ENCODE measurements at regions not wholly inside any gene's neighbourhood (a gene's known extent, or its start where the extent isn't known, plus 50 kb on each side); places are given as distances from the start of the nearest gene placed in this dataset.

DNA sequence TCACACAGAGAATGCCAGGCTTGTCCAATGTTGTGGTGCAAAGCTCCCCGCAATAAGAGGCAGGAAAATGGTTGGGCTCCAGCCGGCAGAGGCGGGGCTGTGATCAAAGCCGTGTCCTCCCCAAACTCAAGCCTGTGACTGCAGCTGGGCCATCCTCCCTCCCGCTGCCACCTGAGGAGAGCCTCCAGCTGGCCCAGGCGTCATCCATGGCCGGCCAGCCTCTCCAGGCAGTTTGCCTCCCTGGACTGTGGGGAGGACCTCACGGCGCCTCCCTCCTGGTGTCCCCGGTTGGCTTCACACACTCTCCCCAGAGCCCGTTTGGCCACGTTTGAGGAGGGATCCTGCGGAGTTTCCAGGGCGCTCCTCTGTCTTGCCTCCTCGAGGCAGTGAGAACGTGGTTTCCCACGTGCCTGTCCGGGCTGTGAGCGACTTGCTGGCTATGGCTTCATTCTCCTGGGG is 134.1 kb downstream of the IRF8 start:
- intact Hi-C loops (cut with DNase I) = no loop called here
- no peak for ATAC-seq
- no peak for DNase-seq (ENCODE audit: missing footprints)

DNA sequence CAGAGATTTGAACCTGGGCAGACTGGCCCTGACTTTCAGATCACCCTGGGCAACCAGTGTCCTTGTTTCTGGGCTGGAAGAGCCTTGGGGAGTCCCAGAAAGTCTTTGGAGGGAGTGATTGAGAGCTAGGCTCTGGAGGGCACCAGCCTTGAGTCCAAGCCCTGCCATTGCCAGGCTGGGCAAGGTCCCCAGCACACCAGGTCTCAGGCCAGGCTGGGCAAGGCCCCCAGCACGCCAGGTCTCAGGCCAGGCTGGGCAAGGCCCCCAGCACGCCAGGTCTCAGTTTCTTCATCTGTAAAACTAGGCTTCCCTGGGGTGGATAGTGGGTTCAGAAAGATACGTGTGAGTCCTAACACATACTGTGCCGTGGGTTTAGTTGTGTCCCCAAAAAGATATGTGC is 135.0 kb downstream of the IRF8 start:
- DNase-seq (ENCODE audit: missing footprints) = no peak

DNA sequence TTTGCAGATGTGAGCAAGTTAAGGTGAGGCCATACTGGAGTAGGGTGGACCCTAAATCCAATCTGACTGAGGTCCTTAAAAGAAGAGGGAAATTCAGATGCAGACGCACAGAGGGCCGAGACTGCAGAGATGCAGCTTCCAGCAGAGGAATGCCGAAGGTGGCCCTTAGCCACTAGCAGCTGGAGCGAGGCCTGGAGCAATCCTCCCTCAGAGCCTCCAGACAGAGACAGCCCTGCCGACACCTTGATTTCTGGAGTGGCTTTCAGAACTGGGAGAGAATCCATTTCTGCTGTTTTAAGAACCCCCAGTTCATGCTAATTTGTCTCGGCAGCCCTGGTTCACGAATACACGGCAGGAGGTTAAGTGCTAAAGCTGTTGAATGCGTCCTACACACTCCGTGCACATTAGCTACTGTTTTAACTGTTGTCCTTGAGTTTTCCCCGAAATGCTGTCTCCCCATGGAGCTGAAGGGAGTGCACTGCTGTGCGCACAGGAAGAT is 135.5 kb downstream of the IRF8 start:
- no peak for DNase-seq (ENCODE audit: missing footprints)
- intact Hi-C loops (cut with DNase I) = no loop called here
- no peak for ATAC-seq

More for the DNA sequence above, 135.0 kb downstream of the IRF8 start:
- ATAC-seq = no peak
- intact Hi-C loops (cut with DNase I) = no loop called here

DNA sequence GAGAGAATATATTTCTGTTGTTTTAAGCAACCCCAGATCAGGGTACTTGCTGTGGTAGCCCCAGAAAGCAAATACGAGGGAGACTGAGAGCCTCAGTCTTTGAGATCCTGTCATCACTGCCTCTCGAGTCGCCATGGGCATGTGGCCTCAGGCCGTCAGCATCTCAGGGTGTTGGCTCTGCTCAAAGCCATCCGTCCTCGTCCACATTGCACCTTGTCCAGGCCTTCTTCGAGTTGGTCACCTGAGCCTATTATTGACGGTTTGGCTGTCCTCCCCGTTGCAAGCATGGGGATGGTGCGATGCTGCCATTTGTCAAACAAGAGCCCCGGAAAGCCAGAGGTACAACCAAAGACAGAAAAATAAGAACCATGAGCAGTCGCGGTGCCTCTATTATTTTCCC is 136.9 kb downstream of the IRF8 start:
- intact Hi-C loops (cut with DNase I) = no loop called here
- ATAC-seq (no peak), DNase-seq (ENCODE audit: missing footprints) (no peak)

DNA sequence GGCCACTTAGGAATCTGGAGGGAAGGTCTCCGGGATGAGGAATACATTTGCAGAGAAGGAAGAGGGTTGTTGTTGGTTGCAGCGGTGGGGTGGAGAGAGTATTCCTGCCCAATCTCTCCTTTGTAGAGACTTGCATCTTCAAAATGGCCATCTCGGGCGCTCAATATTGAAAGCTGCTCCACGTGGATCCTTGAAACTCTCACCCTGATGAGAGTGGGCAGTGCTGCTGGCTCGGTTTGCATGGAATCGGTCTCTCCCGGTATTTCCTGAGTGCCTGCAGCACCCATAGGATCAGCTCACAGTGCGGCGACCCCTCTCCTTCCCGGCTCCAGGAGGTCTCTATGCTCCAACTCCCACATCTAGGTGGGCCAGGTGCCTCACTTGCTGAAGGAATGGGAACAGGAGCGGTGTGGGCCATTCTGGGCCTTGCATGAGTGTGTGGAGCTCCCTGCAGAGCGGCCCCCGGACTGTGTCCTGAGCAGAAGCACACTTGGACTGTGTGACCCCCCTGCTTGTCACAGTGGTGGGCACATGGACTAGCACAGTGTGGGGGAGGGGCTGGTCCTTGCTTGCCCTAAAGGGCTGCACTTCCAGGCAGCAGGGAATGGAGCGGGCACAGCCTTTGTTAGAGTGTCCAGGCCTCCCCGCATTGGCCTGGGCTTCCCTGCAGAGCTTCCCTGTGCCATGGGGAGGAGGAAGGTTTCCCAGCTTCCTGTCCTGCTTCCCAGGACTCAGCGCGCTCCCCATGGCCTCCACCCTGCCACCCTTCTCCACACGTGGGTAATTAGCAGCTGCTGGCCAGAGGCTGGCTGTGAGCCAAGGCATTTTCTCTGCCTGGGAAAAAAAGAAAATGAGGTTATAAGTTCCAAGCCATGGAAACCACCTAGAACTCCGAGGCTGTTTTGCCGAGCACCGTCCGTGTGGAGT is 139.3 kb downstream of the IRF8 start:
- ATAC-seq = peak; percentile 28
- intact Hi-C loops (cut with DNase I) = no loop called here
- no peak for DNase-seq (ENCODE audit: missing footprints)

DNA sequence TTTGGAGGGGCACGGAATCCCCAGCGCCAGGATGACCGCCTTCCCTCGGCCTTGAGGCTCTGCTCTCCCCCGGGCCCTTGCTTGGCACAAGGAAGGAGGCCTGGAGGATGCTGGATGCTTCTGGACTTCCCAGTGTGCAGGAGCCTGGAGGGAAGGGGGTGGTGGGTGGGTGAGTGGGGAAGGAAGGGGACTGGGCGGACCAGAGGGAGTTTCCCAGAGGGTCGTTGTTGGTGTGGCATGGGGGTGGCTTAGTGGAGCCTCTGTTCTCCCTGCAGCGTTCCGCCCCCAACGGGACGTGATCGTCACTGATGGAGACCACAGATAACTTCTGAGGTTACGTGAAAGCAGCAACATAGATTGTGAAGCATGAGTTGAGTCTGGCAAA is 140.0 kb downstream of the IRF8 start:
- DNase-seq (ENCODE audit: missing footprints) = no peak
- no peak for ATAC-seq
- intact Hi-C loops (cut with DNase I) = no loop called here

DNA sequence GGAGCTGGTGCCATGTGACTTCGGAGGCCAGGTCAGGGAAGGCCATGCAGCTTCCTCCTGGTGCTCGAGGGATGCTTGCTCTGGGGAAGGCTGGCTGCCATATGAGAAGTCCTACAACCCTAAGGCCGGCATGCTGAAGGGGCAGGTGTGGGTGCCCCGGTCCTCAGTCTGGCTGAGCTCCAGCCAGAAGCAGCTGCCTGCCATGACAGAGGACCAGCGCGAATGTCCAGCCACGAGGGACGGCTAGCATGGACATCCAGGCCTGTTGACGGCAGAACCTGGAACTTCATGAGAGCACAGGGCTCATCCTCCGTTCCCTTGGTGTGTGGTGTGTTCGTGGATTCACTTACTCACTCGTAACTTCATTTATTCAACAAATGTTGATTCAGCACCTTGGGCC is 140.6 kb downstream of the IRF8 start:
- DNase-seq (ENCODE audit: missing footprints) (no peak), ATAC-seq (no peak)
- intact Hi-C loops (cut with DNase I) = no loop called here

DNA sequence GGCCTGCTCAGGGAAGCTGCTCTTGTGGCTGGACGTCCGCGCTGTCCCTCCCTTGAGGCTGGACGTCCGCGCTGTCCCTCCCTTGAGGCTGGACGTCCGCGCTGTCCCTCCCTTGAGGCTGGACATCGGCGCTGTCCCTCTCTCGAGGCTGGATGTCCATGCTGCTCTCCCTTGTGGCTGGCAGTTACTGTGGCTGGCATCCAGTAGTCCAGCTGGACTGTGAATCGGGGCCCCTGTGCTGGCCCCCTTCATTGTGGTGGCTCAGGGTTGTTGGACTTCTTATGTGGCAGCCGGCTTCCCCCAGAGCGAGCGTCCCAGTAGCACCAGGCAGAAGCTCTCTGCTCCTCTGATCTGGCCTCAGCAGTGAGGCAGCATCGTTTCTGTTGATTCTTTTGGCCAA is 141.5 kb downstream of the IRF8 start:
- ATAC-seq = no peak
- intact Hi-C loops (cut with DNase I) = no loop called here
- DNase-seq (ENCODE audit: missing footprints) = no peak

DNA sequence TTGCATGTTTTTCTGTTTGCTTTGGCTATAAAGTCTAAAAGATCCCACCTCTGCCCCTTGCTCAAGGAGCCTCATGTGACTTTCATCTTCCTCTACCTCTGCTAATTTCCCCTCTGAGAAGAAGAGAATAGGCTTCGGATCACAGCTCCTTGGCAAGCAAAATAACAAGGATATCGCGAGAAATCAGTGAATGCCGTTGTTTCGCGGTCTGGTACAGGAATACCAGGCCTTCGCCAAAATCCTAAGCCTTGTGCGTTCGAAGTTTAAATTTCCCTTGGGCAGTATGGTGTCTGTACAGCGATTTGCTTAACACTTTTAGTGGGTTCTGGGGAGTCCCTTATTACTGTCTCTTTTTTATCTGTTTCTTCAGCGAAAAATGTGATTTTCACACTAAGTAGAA is 142.3 kb downstream of the IRF8 start:
- no peak for DNase-seq (ENCODE audit: missing footprints)
- intact Hi-C loops (cut with DNase I) = no loop called here
- no peak for ATAC-seq

DNA sequence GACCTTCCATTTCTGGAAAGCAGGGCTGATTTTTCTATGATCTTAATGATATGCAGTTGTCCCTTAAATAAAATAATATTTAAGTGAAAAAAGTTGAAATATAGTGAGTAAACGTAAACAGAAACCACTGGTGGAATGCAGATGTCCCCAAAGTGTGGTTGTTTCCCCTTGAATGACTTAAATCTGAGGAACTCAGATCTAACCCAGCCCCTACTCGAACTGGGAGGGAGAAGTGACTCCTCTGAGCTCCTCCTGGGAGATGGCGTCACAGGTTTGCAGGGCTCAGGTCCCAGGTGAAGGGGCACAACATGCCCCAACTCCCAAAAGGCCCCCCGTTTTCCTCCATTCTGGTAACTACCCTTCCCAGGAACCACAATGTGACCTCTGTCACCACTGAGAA is 142.8 kb downstream of the IRF8 start:
- intact Hi-C loops (cut with DNase I) = no loop called here
- ATAC-seq (no peak), DNase-seq (ENCODE audit: missing footprints) (no peak)

DNA sequence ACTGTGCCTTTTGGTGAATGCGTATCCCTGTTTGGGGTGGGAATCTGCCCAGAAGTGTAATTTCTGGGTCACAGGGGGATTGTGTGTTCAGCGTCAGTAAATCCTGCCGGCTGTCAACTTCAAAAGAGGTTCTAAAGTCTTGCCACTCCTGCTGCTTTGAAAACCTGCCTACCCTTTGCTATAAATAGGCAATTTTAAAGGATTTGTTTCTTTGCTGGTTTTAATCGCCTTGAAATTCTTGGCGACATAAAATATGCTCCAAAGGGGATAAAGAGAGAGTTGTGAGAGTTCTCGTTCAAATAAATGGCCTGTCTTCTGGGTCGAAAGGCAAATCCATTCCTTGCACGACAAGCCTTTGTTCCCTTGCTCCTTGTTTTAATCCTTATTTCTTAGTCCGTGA is 143.4 kb downstream of the IRF8 start:
- intact Hi-C loops (cut with DNase I) = no loop called here
- DNase-seq (ENCODE audit: missing footprints) (no peak), ATAC-seq (no peak)

DNA sequence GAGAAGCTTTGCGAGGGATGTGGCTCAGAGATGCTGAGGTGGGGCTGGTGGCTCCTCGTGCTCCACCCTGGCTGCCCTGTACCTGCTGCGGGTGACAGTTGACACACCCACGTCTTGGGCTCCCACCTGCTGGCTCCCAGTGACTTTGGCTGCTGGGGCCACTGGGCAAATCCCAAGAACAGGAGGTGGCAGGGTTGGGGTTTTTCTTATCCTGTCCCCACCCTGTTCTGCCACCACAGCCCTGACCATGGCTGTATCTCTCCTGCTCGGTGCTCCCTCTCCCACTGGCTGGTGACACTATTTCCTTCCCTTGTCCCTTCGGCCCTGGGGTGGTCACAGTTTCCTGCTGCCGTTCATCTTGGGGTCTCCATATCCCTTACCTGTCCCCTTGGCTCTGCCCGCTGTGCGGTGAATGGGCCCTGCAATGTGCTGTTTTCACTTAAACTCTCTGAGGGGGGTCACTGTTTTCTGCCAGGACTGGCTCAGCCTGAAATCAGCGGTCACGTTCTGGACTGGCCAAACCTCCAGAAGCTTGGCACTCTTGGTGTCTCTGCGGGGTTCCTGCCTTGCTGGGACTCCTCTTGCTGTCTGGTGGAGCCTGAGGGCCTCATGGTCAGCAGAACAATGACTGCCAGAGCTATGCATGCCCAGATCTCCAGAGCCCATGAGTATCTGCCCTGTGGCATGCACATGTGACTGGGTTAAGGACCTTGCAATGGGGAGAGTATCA is 144.2 kb downstream of the IRF8 start:
- no peak for ATAC-seq
- intact Hi-C loops (cut with DNase I) = no loop called here
- DNase-seq (ENCODE audit: missing footprints) = no peak

DNA sequence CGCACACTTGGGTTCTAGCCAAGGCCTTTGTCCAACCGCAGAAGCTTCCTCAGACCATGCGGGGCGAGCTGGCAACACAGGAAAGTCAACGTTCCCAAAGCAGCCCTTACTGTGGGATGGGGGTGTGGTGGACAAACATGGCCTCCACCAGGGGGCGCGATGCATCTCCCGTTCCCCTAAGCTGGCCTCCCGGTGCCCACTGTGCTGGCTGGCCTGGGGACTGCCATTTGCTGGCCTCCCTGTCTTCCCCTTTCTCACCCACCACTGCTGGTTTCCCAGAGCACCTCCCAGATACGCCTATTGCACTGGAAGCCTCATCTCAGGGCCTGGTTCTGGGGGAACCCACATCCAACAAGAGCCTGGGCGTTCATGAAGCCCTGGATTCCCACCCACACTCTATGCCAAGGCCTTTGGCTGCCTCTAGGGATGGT is 145.3 kb downstream of the IRF8 start:
- DNase-seq (ENCODE audit: missing footprints) = no peak
- ATAC-seq = peak; percentile 29
- intact Hi-C loops (cut with DNase I) = no loop called here

DNA sequence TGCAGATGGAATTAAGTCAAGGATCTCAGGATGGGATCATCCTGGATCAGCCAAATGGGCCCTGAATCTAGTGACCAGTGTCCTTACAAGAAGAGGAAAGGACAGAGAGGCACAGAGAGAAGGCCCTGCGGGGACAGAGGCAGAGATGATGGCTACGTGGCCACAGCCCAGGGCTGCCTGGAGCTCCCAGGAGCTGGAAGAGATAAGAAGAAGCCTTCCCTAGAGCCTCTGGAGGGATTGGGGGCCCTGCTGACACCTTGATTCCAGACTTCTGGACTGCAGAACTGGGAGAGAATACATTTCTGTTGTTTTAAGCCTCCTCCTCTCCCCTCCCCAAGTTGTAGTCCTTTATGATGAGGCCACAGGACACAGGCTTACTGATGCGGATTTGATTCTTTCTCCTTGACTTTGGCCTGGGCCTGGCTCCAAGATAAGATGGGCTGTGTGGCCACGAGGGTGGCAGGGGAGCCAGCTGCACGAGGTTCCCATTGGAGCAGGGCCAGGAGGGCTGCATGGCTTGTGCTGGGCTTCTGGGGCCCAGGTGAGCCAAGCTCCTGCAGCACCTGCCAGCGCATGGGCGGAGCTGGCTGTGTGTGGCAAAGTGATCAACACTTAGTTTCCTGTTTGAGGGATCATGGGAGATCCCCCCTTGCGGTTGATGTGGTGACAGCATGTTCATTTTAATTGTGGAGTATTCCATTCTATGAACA is 146.1 kb downstream of the IRF8 start:
- intact Hi-C loops (cut with DNase I) = no loop called here
- no peak for DNase-seq (ENCODE audit: missing footprints)
- no peak for ATAC-seq

DNA sequence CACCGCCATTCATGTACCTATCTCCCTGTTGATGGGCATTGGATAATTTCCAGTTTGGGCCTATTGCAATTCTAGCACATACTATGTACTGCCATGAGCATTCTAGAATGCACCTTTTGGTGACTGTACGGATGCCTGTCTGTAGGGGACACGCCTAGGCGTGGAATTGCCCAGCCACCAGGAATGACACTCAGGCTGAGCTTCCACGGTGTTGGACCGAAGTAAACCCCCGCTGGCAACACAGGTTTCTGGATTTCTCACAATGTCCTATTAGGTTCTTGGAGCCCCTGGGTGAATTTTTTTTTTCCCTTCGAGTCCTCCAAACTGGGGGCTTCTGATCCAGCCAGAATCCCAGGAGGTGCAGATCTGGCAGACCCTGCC is 146.6 kb downstream of the IRF8 start:
- intact Hi-C loops (cut with DNase I) = no loop called here
- DNase-seq (ENCODE audit: missing footprints) = no peak
- no peak for ATAC-seq

DNA sequence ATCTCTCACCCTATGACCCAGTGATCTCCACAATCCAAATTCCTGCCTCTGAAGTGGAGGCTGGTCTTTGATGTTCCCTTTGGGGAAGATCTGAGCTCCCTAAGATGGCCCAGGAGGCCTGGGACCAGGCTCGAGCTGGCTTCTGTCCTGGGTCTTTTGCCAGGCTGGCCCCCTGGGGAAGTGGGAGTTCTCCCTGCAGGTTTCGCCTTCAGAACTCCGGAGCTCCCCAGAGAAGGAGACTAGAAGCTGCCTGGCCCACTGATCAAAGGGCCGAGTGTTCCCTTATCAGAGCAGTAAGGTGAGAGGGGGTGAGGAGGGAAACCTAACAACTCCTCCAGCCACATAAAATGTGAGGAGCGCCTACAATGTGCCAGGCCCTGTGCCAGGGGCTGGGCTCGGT is 147.1 kb downstream of the IRF8 start:
- no peak for DNase-seq (ENCODE audit: missing footprints)
- intact Hi-C loops (cut with DNase I) = no loop called here
- no peak for ATAC-seq

DNA sequence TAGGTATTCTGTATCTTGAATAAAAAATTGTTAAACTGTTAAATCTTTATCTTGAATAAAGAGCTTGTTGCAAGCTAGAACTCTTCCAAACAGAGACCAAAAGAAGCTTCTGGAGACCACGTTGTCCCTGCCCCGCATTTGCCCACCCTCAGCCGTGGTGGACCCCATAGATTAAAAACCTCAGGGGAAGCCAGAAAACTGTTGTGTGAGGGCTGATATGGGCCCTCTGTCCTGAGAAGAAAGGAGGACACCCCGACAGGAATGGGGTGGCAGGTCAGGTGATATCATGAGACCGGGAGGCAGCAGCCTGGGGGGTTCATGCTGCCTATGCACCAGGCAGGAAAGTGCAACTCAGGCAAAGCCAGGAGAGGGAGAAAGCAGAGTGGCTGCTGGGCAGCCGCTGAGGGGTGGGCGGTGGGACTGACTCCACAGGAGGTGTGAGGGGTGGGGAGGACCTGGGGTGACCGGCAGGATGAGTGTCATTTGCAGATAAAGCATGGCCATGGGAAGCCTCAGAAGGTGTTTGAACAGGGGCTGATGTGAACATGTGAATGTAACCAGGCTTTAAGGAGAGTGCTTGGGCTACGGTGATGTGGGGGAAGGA is 147.8 kb downstream of the IRF8 start:
- no peak for DNase-seq (ENCODE audit: missing footprints)

DNA sequence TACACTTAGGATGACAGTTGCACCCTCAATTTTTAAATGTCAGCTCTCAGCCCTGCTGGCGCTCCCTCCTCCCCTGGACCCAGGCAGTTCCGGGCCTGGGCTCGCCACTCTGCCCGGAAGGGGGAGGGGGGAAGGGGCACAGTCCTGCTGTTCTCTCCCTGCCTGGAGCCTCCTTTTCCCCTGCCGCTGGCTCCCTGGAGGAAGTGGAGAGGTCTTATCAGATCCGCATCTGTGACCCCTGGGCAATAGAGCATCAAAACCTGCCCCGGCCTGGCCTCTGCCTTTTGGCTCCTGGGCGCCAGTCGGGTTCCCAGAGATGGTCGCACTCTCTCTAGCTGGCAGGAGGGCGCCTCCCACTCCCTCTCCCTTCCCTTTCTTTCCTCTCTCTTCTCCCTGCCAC is 149.3 kb downstream of the IRF8 start:
- ATAC-seq (no peak), DNase-seq (ENCODE audit: missing footprints) (no peak)
- intact Hi-C loops (cut with DNase I) = no loop called here

More for the DNA sequence above, 147.8 kb downstream of the IRF8 start:
- no peak for ATAC-seq
- intact Hi-C loops (cut with DNase I) = no loop called here
